Loucy (cell line): ENCODE measurements at regions not wholly inside any gene's neighbourhood (a gene's known extent, or its start where the extent isn't known, plus 50 kb on each side); places are given as distances from the start of the nearest gene placed in this dataset.

Experiments used
- CTCF ChIP-seq: fragments of 200-600 bp; sonication (generic); conservative IDR thresholded peaks from 2 replicates; pipeline ENCODE4 v1.5.1; 2014; ENCODE audit warnings: mild to moderate bottlenecking, antibody characterized with exemption, low read length
- EZH2phosphoT487 ChIP-seq: fragments of 200-600 bp; IDR thresholded peaks from 2 replicates; pipeline ENCODE4 v1.6.1; 2018; ENCODE audit warnings: antibody characterized with exemption, mild to moderate bottlenecking, moderate library complexity, borderline replicate concordance

- no peak for TF ChIP-seq CTCF
- TF ChIP-seq EZH2phosphoT487, result no peak
Observed at GRCh38 chr11:11047851-11048610, 190.2 kb upstream of the ZBED5 start.
